ENCODE measurements at regions not wholly inside any gene's neighbourhood (a gene's known extent, or its start where the extent isn't known, plus 50 kb on each side); places are given as distances from the start of the nearest gene placed in this dataset.

DNA sequence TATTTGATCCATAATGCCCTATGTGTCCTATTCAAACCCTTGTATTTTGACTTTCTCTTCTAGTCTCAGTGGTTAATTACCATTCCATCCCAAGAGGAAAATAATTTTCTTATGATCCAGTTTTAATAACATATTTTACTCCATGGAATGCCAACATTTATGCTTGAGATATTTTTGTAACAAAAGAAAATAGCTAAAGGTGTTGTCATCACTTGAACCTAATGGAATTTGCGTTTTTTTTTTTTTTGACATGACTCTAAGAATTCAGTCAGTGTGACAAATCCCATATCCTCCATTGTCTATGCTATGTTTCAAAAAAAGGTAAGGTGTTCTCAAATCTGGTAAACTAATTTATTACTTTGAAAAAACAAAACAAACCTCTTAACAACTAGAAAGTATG, 324.1 kb upstream of the ADAMTS5 start:
- Mint-ChIP-seq H3K9me3 (ENCODE audit: unreplicated experiment) (peaks cover 15% of the 10 kb centered on the region), H3K4me1 (ENCODE audit: insufficient read depth, unreplicated experiment) (peaks cover 8% of the 10 kb centered on the region), H3K27me3 (ENCODE audit: insufficient read depth, unreplicated experiment) (no peaks in the 10 kb centered on the region), H3K4me3 (ENCODE audit: unreplicated experiment) (no peak overlapping the region), H3K36me3 (ENCODE audit: insufficient read depth, unreplicated experiment) (peaks cover 9% of the 10 kb centered on the region), H3K27ac (ENCODE audit: low read depth, unreplicated experiment) (no peak overlapping the region)
- intact Hi-C loops (cut with micrococcal nuclease): no loop called here
- ChIA-PET POLR2A (no interaction called here), CTCF (no interaction called here)
- no peak for DNase-seq (ENCODE audit: unreplicated experiment)
- no TSS peak for BruUV-seq (replicated peaks)
- TF ChIP-seq, protein P1, sequence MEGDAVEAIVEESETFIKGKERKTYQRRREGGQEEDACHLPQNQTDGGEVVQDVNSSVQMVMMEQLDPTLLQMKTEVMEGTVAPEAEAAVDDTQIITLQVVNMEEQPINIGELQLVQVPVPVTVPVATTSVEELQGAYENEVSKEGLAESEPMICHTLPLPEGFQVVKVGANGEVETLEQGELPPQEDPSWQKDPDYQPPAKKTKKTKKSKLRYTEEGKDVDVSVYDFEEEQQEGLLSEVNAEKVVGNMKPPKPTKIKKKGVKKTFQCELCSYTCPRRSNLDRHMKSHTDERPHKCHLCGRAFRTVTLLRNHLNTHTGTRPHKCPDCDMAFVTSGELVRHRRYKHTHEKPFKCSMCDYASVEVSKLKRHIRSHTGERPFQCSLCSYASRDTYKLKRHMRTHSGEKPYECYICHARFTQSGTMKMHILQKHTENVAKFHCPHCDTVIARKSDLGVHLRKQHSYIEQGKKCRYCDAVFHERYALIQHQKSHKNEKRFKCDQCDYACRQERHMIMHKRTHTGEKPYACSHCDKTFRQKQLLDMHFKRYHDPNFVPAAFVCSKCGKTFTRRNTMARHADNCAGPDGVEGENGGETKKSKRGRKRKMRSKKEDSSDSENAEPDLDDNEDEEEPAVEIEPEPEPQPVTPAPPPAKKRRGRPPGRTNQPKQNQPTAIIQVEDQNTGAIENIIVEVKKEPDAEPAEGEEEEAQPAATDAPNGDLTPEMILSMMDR (IDR thresholded peaks at IDR 0.05; ENCODE audit: unreplicated experiment): no peak

DNA sequence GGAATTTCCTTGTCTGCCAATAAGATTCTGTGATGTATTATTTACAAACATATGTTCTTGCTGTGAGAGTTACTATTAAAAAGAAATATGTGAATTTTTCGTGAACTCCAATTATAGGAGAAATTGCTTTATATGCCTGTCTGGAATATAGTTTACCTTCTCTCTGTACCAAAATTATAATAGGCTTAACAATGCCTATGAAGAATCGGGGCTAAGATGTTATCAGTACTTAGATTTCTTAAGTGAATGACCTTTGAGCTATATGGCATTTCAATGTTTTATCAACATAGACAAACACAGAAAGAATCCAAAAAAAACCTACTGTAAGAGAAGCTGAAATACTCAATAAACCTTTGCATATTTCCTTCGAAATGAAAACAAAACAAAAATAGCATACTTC, 323.1 kb upstream of the ADAMTS5 start:
- Mint-ChIP-seq H3K4me3 (ENCODE audit: unreplicated experiment) (no peak overlapping the region), H3K4me1 (ENCODE audit: insufficient read depth, unreplicated experiment) (peaks cover 8% of the 10 kb centered on the region), H3K27ac (ENCODE audit: low read depth, unreplicated experiment) (no peak overlapping the region), H3K9me3 (ENCODE audit: unreplicated experiment) (peaks cover 9% of the 10 kb centered on the region), H3K36me3 (ENCODE audit: insufficient read depth, unreplicated experiment) (peaks cover 9% of the 10 kb centered on the region), H3K27me3 (ENCODE audit: insufficient read depth, unreplicated experiment) (no peaks in the 10 kb centered on the region)
- DNase-seq (ENCODE audit: unreplicated experiment): no peak
- BruUV-seq (replicated peaks): no TSS peak
- intact Hi-C loops (cut with micrococcal nuclease): no loop called here
- ChIA-PET CTCF (no interaction called here), POLR2A (no interaction called here)
- TF ChIP-seq, protein P1 (IDR thresholded peaks at IDR 0.05; ENCODE audit: unreplicated experiment): no peak

DNA sequence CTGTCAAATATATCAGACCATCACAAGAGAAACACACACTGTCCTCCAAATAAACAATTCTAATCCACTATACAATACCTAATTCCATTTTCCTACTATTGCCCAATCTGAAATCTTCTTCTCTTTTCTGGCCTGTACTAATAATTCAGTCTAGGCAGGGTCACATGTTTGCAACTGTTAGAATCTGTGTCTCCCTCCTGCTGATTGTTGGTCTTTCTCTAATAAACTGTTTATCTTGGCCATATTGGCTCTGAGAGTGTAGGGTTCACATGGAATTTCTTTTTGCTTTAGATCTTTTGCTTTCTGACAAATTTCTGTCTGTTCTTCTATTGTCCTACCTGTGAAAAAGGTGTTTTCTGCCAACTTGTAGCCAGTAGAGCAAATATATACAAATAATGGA, 319.9 kb upstream of the ADAMTS5 start:
- intact Hi-C loops (cut with micrococcal nuclease): no loop called here
- CTCF ChIA-PET: interaction anchor here (0.6 kb wide), 1 partner anchor 310 kb away, joined by 3 read pairs; no protein-coding TSS in a partner anchor
- POLR2A ChIA-PET: no interaction called here
- H3K36me3 Mint-ChIP-seq (ENCODE audit: insufficient read depth, unreplicated experiment): peaks cover 9% of the 10 kb centered on the region
- no peak overlapping the region for H3K27ac Mint-ChIP-seq (ENCODE audit: low read depth, unreplicated experiment)
- no peak for DNase-seq (ENCODE audit: unreplicated experiment)
- H3K9me3 Mint-ChIP-seq (ENCODE audit: unreplicated experiment): peaks cover 7% of the 10 kb centered on the region
- no peaks in the 10 kb centered on the region for H3K27me3 Mint-ChIP-seq (ENCODE audit: insufficient read depth, unreplicated experiment)
- TF ChIP-seq, protein P1 (IDR thresholded peaks at IDR 0.05; ENCODE audit: unreplicated experiment): no peak
- H3K4me3 Mint-ChIP-seq (ENCODE audit: unreplicated experiment): no peak overlapping the region
- peaks cover 8% of the 10 kb centered on the region for H3K4me1 Mint-ChIP-seq (ENCODE audit: insufficient read depth, unreplicated experiment)
- BruUV-seq (replicated peaks): no TSS peak

DNA sequence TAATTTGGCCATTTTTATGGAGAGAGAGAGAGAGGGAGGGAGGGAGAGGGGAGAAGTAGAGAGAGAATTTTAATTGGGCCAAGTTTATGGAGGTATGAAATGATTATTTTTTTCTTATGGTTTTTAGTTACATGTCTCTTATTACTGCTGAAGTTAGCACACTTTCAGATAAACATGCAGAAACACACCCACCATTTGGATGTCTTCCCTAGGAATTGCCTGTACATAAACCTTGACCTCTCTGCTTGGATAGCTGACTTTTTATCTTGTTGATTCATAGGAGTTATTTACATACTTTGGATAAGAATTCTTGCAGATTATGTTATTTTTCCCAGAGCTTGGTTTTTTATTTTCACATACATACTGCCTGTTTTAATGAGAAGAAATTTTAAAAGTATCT, 310.2 kb upstream of the ADAMTS5 start:
- Mint-ChIP-seq H3K4me1 (ENCODE audit: insufficient read depth, unreplicated experiment) (peaks cover 14% of the 10 kb centered on the region), H3K9me3 (ENCODE audit: unreplicated experiment) (peaks cover 7% of the 10 kb centered on the region), H3K4me3 (ENCODE audit: unreplicated experiment) (no peak overlapping the region), H3K27me3 (ENCODE audit: insufficient read depth, unreplicated experiment) (no peaks in the 10 kb centered on the region), H3K27ac (ENCODE audit: low read depth, unreplicated experiment) (no peak overlapping the region), H3K36me3 (ENCODE audit: insufficient read depth, unreplicated experiment) (no peaks in the 10 kb centered on the region)
- no peak for DNase-seq (ENCODE audit: unreplicated experiment)
- intact Hi-C loops (cut with micrococcal nuclease): no loop called here
- CTCF ChIA-PET: interaction anchor here (0.5 to 1.1 kb wide), 2 partner anchors 8 to 26 kb away, joined by 3 to 5 read pairs; no protein-coding TSS in a partner anchor
- BruUV-seq (replicated peaks): no TSS peak
- POLR2A ChIA-PET: interaction anchor here (0.7 to 0.8 kb wide), 2 partner anchors 8 to 232 kb away, joined by 3 to 4 read pairs; no protein-coding TSS in a partner anchor
- TF ChIP-seq, protein P1 (IDR thresholded peaks at IDR 0.05; ENCODE audit: unreplicated experiment): no peak

Data from MCF 10A (cell line).